ENCODE measurements at regions not wholly inside any gene's neighbourhood (a gene's known extent, or its start where the extent isn't known, plus 50 kb on each side); places are given as distances from the start of the nearest gene placed in this dataset.

DNA sequence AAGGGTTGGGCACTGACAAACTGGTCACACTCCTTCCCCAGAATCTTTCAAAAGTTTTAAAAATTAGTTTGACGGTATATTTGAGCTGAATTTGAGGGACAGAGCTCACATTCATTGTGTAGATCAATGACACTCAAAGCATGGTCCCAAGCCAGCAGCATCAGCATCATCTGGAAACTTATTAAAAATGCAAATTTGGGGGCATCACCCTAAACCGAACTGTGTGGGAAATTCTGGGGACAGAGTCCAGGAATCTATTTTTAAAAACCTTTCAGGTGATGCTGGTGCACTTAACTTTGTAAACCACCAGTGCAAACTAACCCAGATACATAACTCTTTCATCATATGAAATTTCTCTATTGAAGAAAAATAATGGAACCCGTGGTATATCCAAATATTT lies 58.1 kb upstream of the MTAP start:
- no peaks in the 10 kb centered on the region for H3K9me3 Mint-ChIP-seq
- Histone ChIP-seq H3K27me3 (peaks cover 100% of the 10 kb centered on the region), H3F3A (ENCODE audit: low read depth) (no peaks in the 10 kb centered on the region), H3K4me3 (no peak overlapping the region), H3K9ac (no peak overlapping the region), H3K4me2 (no peak overlapping the region), H3K27ac (no peak overlapping the region), H3K9me3 (ENCODE audit: low read depth) (no peaks in the 10 kb centered on the region), H3K36me3 (no peaks in the 10 kb centered on the region), H2AFZ (replicated peaks) (no peak overlapping the region), H4K20me1 (ENCODE audit: low read depth) (no peaks in the 10 kb centered on the region), H3K79me2 (ENCODE audit: low read depth) (no peaks in the 10 kb centered on the region), H3K4me1 (no peaks in the 10 kb centered on the region)
- TF ChIP-seq, protein P1, sequence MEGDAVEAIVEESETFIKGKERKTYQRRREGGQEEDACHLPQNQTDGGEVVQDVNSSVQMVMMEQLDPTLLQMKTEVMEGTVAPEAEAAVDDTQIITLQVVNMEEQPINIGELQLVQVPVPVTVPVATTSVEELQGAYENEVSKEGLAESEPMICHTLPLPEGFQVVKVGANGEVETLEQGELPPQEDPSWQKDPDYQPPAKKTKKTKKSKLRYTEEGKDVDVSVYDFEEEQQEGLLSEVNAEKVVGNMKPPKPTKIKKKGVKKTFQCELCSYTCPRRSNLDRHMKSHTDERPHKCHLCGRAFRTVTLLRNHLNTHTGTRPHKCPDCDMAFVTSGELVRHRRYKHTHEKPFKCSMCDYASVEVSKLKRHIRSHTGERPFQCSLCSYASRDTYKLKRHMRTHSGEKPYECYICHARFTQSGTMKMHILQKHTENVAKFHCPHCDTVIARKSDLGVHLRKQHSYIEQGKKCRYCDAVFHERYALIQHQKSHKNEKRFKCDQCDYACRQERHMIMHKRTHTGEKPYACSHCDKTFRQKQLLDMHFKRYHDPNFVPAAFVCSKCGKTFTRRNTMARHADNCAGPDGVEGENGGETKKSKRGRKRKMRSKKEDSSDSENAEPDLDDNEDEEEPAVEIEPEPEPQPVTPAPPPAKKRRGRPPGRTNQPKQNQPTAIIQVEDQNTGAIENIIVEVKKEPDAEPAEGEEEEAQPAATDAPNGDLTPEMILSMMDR (IDR thresholded peaks at IDR 0.05): no peak
- TF ChIP-seq EZH2 (IDR thresholded peaks at IDR 0.05) (no peak), EZH2phosphoT487 (IDR thresholded peaks at IDR 0.05) (no peak)
- no peak overlapping the region for H3K27ac Mint-ChIP-seq
- H3K4me1 Mint-ChIP-seq: peaks cover 5% of the 10 kb centered on the region
- H3K36me3 Mint-ChIP-seq: no peaks in the 10 kb centered on the region
- no peak for DNase-seq (ENCODE audit: low spot score)
- H3K27me3 Mint-ChIP-seq (ENCODE audit: insufficient read depth, low read depth): peaks cover 4% of the 10 kb centered on the region
- no peak overlapping the region for H3K4me3 Mint-ChIP-seq

GRCh38 chr9:21744841-21745240 lies 57.6 kb upstream of the MTAP start:
- Histone ChIP-seq H3K4me2 (no peak overlapping the region), H3F3A (ENCODE audit: low read depth) (no peaks in the 10 kb centered on the region), H3K36me3 (no peaks in the 10 kb centered on the region), H3K27ac (no peak overlapping the region), H3K79me2 (ENCODE audit: low read depth) (no peaks in the 10 kb centered on the region), H3K4me3 (no peak overlapping the region), H3K9me3 (ENCODE audit: low read depth) (no peaks in the 10 kb centered on the region), H3K27me3 (peaks cover 100% of the 10 kb centered on the region), H2AFZ (replicated peaks) (no peak overlapping the region), H3K9ac (no peak overlapping the region), H3K4me1 (no peaks in the 10 kb centered on the region), H4K20me1 (ENCODE audit: low read depth) (no peaks in the 10 kb centered on the region)
- DNase-seq (ENCODE audit: low spot score): no peak
- Mint-ChIP-seq H3K4me3 (no peak overlapping the region), H3K9me3 (no peaks in the 10 kb centered on the region), H3K27ac (no peak overlapping the region), H3K4me1 (peaks cover 5% of the 10 kb centered on the region), H3K27me3 (ENCODE audit: insufficient read depth, low read depth) (peaks cover 4% of the 10 kb centered on the region), H3K36me3 (no peaks in the 10 kb centered on the region)
- TF ChIP-seq, protein P1 (IDR thresholded peaks at IDR 0.05): no peak
- TF ChIP-seq EZH2 (IDR thresholded peaks at IDR 0.05): no peak
- no peak for TF ChIP-seq EZH2phosphoT487 (IDR thresholded peaks at IDR 0.05)

DNA sequence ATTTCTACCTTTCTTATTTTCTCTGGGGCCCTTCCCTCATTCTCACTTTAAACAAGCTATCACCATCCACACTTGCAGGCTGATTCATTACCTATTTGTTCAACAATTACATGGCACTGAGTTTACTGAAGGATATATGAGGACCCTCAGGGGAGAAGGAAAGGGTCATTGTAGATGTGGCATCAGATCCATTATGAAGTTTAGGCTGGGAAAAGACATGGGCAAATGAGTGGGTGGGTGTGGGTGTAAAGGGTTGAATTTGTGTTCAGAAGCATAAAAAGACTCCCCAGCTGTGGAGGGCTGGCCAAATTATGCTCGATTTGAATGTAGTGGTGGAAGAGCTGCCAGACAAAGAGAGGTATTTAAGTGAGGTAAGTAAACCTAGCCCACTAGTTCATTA lies 55.9 kb upstream of the MTAP start:
- no peak overlapping the region for H3K27ac ChIP-seq
- H3K27me3 Mint-ChIP-seq (ENCODE audit: insufficient read depth, low read depth): peaks cover 4% of the 10 kb centered on the region
- no peaks in the 10 kb centered on the region for H3K4me1 ChIP-seq
- H3K36me3 Mint-ChIP-seq: no peaks in the 10 kb centered on the region
- no peak overlapping the region for H2AFZ ChIP-seq (replicated peaks)
- no peaks in the 10 kb centered on the region for H3K79me2 ChIP-seq (ENCODE audit: low read depth)
- no peaks in the 10 kb centered on the region for H3K9me3 Mint-ChIP-seq
- no peak overlapping the region for H3K4me3 Mint-ChIP-seq
- TF ChIP-seq, protein P1 (IDR thresholded peaks at IDR 0.05): no peak
- TF ChIP-seq EZH2phosphoT487 (IDR thresholded peaks at IDR 0.05) (no peak), EZH2 (IDR thresholded peaks at IDR 0.05) (no peak)
- no peak overlapping the region for H3K4me2 ChIP-seq
- H3K27me3 ChIP-seq: peaks cover 100% of the 10 kb centered on the region
- H3K4me1 Mint-ChIP-seq: peaks cover 8% of the 10 kb centered on the region
- H3K9ac ChIP-seq: no peak overlapping the region
- no peaks in the 10 kb centered on the region for H3F3A ChIP-seq (ENCODE audit: low read depth)
- no peaks in the 10 kb centered on the region for H3K9me3 ChIP-seq (ENCODE audit: low read depth)
- H3K27ac Mint-ChIP-seq: no peak overlapping the region
- no peak for DNase-seq (ENCODE audit: low spot score)
- H3K36me3 ChIP-seq: no peaks in the 10 kb centered on the region
- no peak overlapping the region for H3K4me3 ChIP-seq
- H4K20me1 ChIP-seq (ENCODE audit: low read depth): no peaks in the 10 kb centered on the region
